H9 (cell line): ENCODE measurements at regions not wholly inside any gene's neighbourhood (a gene's known extent, or its start where the extent isn't known, plus 50 kb on each side); places are given as distances from the start of the nearest gene placed in this dataset.

Experiments
- DNase-seq: peaks from one replicate; pipeline ENCODE4 v3.0.0-alpha.2; 2017
- H2AFZ ChIP-seq: one replicate; pipeline ENCODE4 v1.6.1; 2013; ENCODE audit warnings: mild to moderate bottlenecking, low read length, control low read depth, moderate library complexity
- H2AK5ac ChIP-seq: 2 replicates; pipeline ENCODE4 v1.6.1; 2013; ENCODE audit warnings: low read length, control low read depth, mixed read lengths; ENCODE audit not compliant: insufficient read length
- H2BK120ac ChIP-seq: one replicate; pipeline ENCODE4 v1.6.1; 2013; ENCODE audit warnings: low read depth, mild to moderate bottlenecking, low read length, control low read depth, inconsistent platforms; ENCODE audit not compliant: poor library complexity, severe bottlenecking
- H2BK12ac ChIP-seq: 2 replicates; pipeline ENCODE4 v1.6.1; 2013; ENCODE audit warnings: low read length, control low read depth, mixed read lengths, low read depth; ENCODE audit not compliant: insufficient read length
- H2BK15ac ChIP-seq: 2 replicates; pipeline ENCODE4 v1.6.1; 2013; ENCODE audit warnings: low read depth, low read length, control low read depth
- H2BK20ac ChIP-seq: one replicate; pipeline ENCODE4 v1.6.1; 2013; ENCODE audit warnings: low read depth, mild to moderate bottlenecking, low read length, control low read depth, inconsistent platforms; ENCODE audit not compliant: poor library complexity, severe bottlenecking
- H2BK5ac ChIP-seq: 2 replicates; pipeline ENCODE4 v1.6.1; 2013; ENCODE audit warnings: low read length, control low read depth, mixed read lengths; ENCODE audit not compliant: insufficient read length
- H3K14ac ChIP-seq: 2 replicates; pipeline ENCODE4 v1.6.1; 2013; ENCODE audit warnings: low read length, control low read depth; ENCODE audit not compliant: insufficient read depth
- H3K18ac ChIP-seq: 2 replicates; pipeline ENCODE4 v1.6.1; 2013; ENCODE audit warnings: low read depth, mild to moderate bottlenecking, mixed read lengths, low read length, control low read depth; ENCODE audit not compliant: insufficient read length
- H3K23ac ChIP-seq: 2 replicates; pipeline ENCODE4 v1.6.1; 2013; ENCODE audit warnings: low read length, control low read depth, mixed read lengths, low read depth; ENCODE audit not compliant: insufficient read length
- H3K23me2 ChIP-seq: 2 replicates; pipeline ENCODE4 v1.6.1; 2013; ENCODE audit warnings: low read depth, mild to moderate bottlenecking, mixed read lengths, low read length, control low read depth; ENCODE audit not compliant: insufficient read length, poor library complexity, severe bottlenecking
- H3K27ac ChIP-seq: 2 replicates; pipeline ENCODE4 v1.5.1; 2013; ENCODE audit warnings: low read length, control low read depth, mixed read lengths, low read depth; ENCODE audit not compliant: insufficient read length
- H3K27me3 ChIP-seq: 2 replicates; pipeline ENCODE4 v1.6.1; 2013; ENCODE audit warnings: low read length, control low read depth, inconsistent platforms; ENCODE audit not compliant: insufficient read depth
- H3K4ac ChIP-seq: 2 replicates; pipeline ENCODE4 v1.6.1; 2013; ENCODE audit warnings: low read depth, mild to moderate bottlenecking, control low read depth, inconsistent platforms, low read length, moderate library complexity
- H3K4me1 ChIP-seq: 2 replicates; pipeline ENCODE4 v1.6.1; 2013; ENCODE audit warnings: low read length, control low read depth, inconsistent platforms; ENCODE audit not compliant: insufficient read depth
- H3K4me2 ChIP-seq: 2 replicates; pipeline ENCODE4 v1.6.1; 2013; ENCODE audit warnings: low read length, control low read depth, mixed read lengths; ENCODE audit not compliant: insufficient read length, insufficient read depth
- H3K56ac ChIP-seq: 2 replicates; pipeline ENCODE4 v1.6.1; 2013; ENCODE audit warnings: low read depth, mild to moderate bottlenecking, mixed read lengths, low read length, control low read depth; ENCODE audit not compliant: insufficient read length
- H3K79me1 ChIP-seq: 2 replicates; pipeline ENCODE4 v1.6.1; 2013; ENCODE audit warnings: low read depth, mild to moderate bottlenecking, moderate library complexity, low read length, control low read depth, inconsistent platforms; ENCODE audit not compliant: insufficient read depth, poor library complexity, severe bottlenecking
- H3K79me2 ChIP-seq: 2 replicates; pipeline ENCODE4 v1.6.1; 2013; ENCODE audit warnings: low read length, control low read depth, inconsistent platforms; ENCODE audit not compliant: insufficient read depth
- H3K9ac ChIP-seq: 2 replicates; pipeline ENCODE4 v1.6.1; 2013; ENCODE audit warnings: low read length, control low read depth, mixed read lengths; ENCODE audit not compliant: insufficient read length; ENCODE audit errors: extremely low read depth
- H3K9me3 ChIP-seq: one replicate; pipeline ENCODE4 v1.6.1; 2013; ENCODE audit warnings: low read depth, low read length, inconsistent platforms; ENCODE audit not compliant: control insufficient read depth
- H3T11ph ChIP-seq: one replicate; pipeline ENCODE4 v1.6.1; 2013; ENCODE audit warnings: mild to moderate bottlenecking, low read length, control low read depth, inconsistent platforms
- H4K20me1 ChIP-seq: one replicate; pipeline ENCODE4 v1.6.1; 2013; ENCODE audit not compliant: control insufficient read depth, insufficient read length, insufficient read depth
- H4K5ac ChIP-seq: 2 replicates; pipeline ENCODE4 v1.6.1; 2013; ENCODE audit warnings: low read depth, mild to moderate bottlenecking, mixed read lengths, low read length, control low read depth; ENCODE audit not compliant: insufficient read length
- H4K8ac ChIP-seq: replicated peaks from 2 replicates; pipeline ENCODE4 v1.6.1; 2013; ENCODE audit warnings: low read length, control low read depth, mixed read lengths, low read depth; ENCODE audit not compliant: insufficient read length
- H4K91ac ChIP-seq: 2 replicates; pipeline ENCODE4 v1.6.1; 2013; ENCODE audit warnings: low read depth, mild to moderate bottlenecking, moderate library complexity, mixed read lengths, low read length, control low read depth; ENCODE audit not compliant: insufficient read length
- H3K27ac Mint-ChIP-seq, 3 experiments: 2 replicates in 2 of 3; 3 replicates in 1 of 3; pipeline ENCODE4 v1.8.0; 2020 to 2021; ENCODE audit warnings: mixed read lengths in 3 of 3, mild to moderate bottlenecking in 1 of 3, moderate library complexity in 1 of 3
- H3K27me3 Mint-ChIP-seq: 2 replicates; pipeline ENCODE4 v1.8.0; 2021; ENCODE audit warnings: low read depth, mild to moderate bottlenecking, moderate library complexity, mixed read lengths
- H3K36me3 Mint-ChIP-seq, 3 experiments: 2 replicates in 2 of 3; 3 replicates in 1 of 3; pipeline ENCODE4 v1.8.0; 2020 to 2021; ENCODE audit warnings: low read depth in 3 of 3, mixed read lengths in 3 of 3; ENCODE audit not compliant: insufficient read depth in 1 of 3
- H3K4me1 Mint-ChIP-seq, 2 experiments: 2 replicates each; pipeline ENCODE4 v1.8.0; 2020; ENCODE audit warnings: mixed read lengths in 2 of 2
- H3K4me3 Mint-ChIP-seq, 2 experiments: 2 replicates in 1 of 2; 3 replicates in 1 of 2; pipeline ENCODE4 v1.8.0; 2020 to 2021; ENCODE audit warnings: mild to moderate bottlenecking in 2 of 2, mixed read lengths in 2 of 2, moderate library complexity in 1 of 2
- H3K9me3 Mint-ChIP-seq, 2 experiments: 2 replicates in 1 of 2; 3 replicates in 1 of 2; pipeline ENCODE4 v1.8.0; 2020; ENCODE audit warnings: mild to moderate bottlenecking in 2 of 2, mixed read lengths in 2 of 2, moderate library complexity in 1 of 2
- WGBS: extraction: QIAGEN DNeasy Blood & Tissue Kit; methylation state at CpG from one replicate; pipeline ENCODE4 v1.1.7; 2013; ENCODE audit warnings: missing lambda C conversion rate, low lambda C conversion rate, mixed read lengths; ENCODE audit not compliant: insufficient read length; ENCODE audit errors: extremely low coverage; 5-methylcytosine and 5-hydroxymethylcytosine counted together
- TF ChIP-seq, protein P1 (sequence below): fragments of 200-600 bp; sonication (generic); conservative IDR thresholded peaks from 3 replicates; pipeline ENCODE4 v1.8.0; 2021; ENCODE audit warnings: antibody characterized with exemption, mild to moderate bottlenecking

DNA sequence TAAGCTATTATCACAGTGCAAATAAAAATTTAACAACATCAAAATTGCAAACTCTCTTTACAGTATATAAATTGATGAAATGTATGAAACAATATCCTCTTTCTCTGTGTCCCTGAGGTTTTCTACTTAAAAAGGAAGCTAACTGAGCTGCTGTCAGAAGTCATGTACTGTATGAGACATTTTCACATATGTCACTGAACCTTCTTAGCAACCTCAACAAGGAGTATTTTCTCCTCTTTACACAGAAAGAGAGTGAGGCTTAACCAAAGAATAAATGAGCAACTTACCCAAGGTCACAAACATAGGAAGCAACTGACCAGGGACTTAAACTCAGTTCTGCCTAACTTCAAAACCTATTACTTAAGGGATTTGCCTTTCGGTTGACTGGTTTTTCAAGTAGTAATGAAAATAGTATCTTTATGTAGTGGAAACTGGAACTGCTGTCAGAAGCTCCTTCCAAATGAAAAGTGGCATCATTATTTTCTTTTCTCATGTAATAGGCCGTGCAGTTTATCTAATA, 288.9 kb downstream of the LRRIQ3 start:
- Histone ChIP-seq H3K4ac (no peak overlapping the region), H3K9ac (no peak overlapping the region), H3K4me1 (no peaks in the 10 kb centered on the region), H3K56ac (no peak overlapping the region), H2BK15ac (no peak overlapping the region), H4K5ac (no peak overlapping the region), H2BK20ac (no peak overlapping the region), H3K18ac (no peak overlapping the region), H4K20me1 (no peaks in the 10 kb centered on the region), H3K23ac (no peak overlapping the region), H2BK12ac (no peak overlapping the region), H2BK5ac (no peak overlapping the region), H2AFZ (no peak overlapping the region), H3K14ac (no peak overlapping the region), H3K79me2 (no peaks in the 10 kb centered on the region), H3K9me3 (no peaks in the 10 kb centered on the region), H4K8ac (no peak overlapping the region), H3K79me1 (no peaks in the 10 kb centered on the region), H3K23me2 (no peaks in the 10 kb centered on the region), H3K4me2 (no peak overlapping the region), H3K27ac (no peak overlapping the region), H2BK120ac (no peak overlapping the region), H3K27me3 (no peaks in the 10 kb centered on the region), H3T11ph (no peak overlapping the region), H4K91ac (no peak overlapping the region), H2AK5ac (no peak overlapping the region)
- Mint-ChIP-seq H3K4me3 (no peak overlapping the region), H3K36me3 (peaks cover 7 to 13% (median 11%) of the 10 kb centered on the region in 3 experiments), H3K27me3 (no peaks in the 10 kb centered on the region), H3K4me1 (no peaks in the 10 kb centered on the region), H3K9me3 (peaks cover 10 to 21% of the 10 kb centered on the region in 2 experiments), H3K27ac (no peak overlapping the region)
- TF ChIP-seq, protein P1, sequence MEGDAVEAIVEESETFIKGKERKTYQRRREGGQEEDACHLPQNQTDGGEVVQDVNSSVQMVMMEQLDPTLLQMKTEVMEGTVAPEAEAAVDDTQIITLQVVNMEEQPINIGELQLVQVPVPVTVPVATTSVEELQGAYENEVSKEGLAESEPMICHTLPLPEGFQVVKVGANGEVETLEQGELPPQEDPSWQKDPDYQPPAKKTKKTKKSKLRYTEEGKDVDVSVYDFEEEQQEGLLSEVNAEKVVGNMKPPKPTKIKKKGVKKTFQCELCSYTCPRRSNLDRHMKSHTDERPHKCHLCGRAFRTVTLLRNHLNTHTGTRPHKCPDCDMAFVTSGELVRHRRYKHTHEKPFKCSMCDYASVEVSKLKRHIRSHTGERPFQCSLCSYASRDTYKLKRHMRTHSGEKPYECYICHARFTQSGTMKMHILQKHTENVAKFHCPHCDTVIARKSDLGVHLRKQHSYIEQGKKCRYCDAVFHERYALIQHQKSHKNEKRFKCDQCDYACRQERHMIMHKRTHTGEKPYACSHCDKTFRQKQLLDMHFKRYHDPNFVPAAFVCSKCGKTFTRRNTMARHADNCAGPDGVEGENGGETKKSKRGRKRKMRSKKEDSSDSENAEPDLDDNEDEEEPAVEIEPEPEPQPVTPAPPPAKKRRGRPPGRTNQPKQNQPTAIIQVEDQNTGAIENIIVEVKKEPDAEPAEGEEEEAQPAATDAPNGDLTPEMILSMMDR, result no peak
- WGBS, result no CpG with 5 or more reads among the region's 2 CpGs
- no peak for DNase-seq
